H1 (cell line): ENCODE measurements at regions not wholly inside any gene's neighbourhood (a gene's known extent, or its start where the extent isn't known, plus 50 kb on each side); places are given as distances from the start of the nearest gene placed in this dataset.

ENCODE experiments used
- CTCF ChIA-PET: fragments of 300-600 bp; sonication (Branson Sonifier 250); formaldehyde crosslinking; loops from one replicate; lab custom pipeline; 2021; ENCODE audit not compliant: partially characterized antibody; lab: Charles Lee
- POLR2A ChIA-PET: fragments of 300-600 bp; sonication (Branson Sonifier 250); formaldehyde crosslinking; loops from one replicate; lab custom pipeline; 2021; ENCODE audit warnings: inconsistent platforms; ENCODE audit not compliant: partially characterized antibody; lab: Charles Lee
- DNase-seq, 2 experiments: peaks; one replicate each; pipeline versions ENCODE4 v3.0.0 to v3.0.0-alpha.2; 2010 to 2022; ENCODE audit warnings: low spot score in 2 of 2, low read depth in 1 of 2, mixed read lengths in 1 of 2
- FAIRE-seq: peaks from 2 replicates; lab custom pipeline; 2011; peaks lifted over from hg19 to GRCh38; lab: Jason Lieb, UNC
- H2AFZ ChIP-seq: 2 replicates; pipeline ENCODE4 v1.8.1; 2012; ENCODE audit warnings: low read length, inconsistent platforms
- H2AK5ac ChIP-seq: 2 replicates; pipeline ENCODE4 v1.6.1; 2013; ENCODE audit warnings: low read depth, low read length
- H2BK120ac ChIP-seq: replicated peaks from 2 replicates; pipeline ENCODE3; 2013; ENCODE audit warnings: low read depth, low read length, inconsistent platforms
- H2BK12ac ChIP-seq: 2 replicates; pipeline ENCODE4 v1.6.1; 2013; ENCODE audit warnings: low read depth, low read length
- H2BK15ac ChIP-seq: 2 replicates; pipeline ENCODE4 v1.6.1; 2013; ENCODE audit warnings: low read length
- H2BK20ac ChIP-seq: 2 replicates; pipeline ENCODE4 v1.6.1; 2013; ENCODE audit warnings: low read length
- H2BK5ac ChIP-seq: 2 replicates; pipeline ENCODE4 v1.6.1; 2013; ENCODE audit warnings: low read depth, low read length
- H3K14ac ChIP-seq: 2 replicates; pipeline ENCODE4 v1.6.1; 2013; ENCODE audit warnings: inconsistent platforms; ENCODE audit not compliant: insufficient read length
- H3K18ac ChIP-seq: 2 replicates; pipeline ENCODE4 v1.6.1; 2013; ENCODE audit warnings: low read length; ENCODE audit errors: extremely low read depth
- H3K23ac ChIP-seq: 2 replicates; pipeline ENCODE4 v1.6.1; 2013; ENCODE audit warnings: inconsistent platforms; ENCODE audit not compliant: insufficient read length
- H3K23me2 ChIP-seq: 2 replicates; pipeline ENCODE4 v1.6.1; 2013; ENCODE audit warnings: low read depth, low read length
- H3K27ac ChIP-seq: 2 replicates; pipeline ENCODE4 v1.6.1; 2011; ENCODE audit warnings: low read depth, low read length, inconsistent platforms
- H3K27me3 ChIP-seq, 4 experiments: replicated peaks in 1 of 4; 1 replicate in 1 of 4; 2 replicates in 3 of 4; pipeline versions ENCODE4 v1.6.1 to v1.8.1; 2011 to 2013; ENCODE audit warnings: low read length in 3 of 4, mild to moderate bottlenecking in 3 of 4, inconsistent platforms in 2 of 4, mixed read lengths in 2 of 4, moderate library complexity in 1 of 4; ENCODE audit not compliant: control insufficient read depth in 3 of 4, insufficient read depth in 3 of 4; ENCODE audit errors: extremely low read depth in 1 of 4
- H3K36me3 ChIP-seq, 4 experiments: 2 replicates each; pipeline versions ENCODE4 v1.6.1 to v1.8.1; 2011 to 2013; ENCODE audit warnings: mild to moderate bottlenecking in 4 of 4, low read length in 3 of 4, moderate library complexity in 2 of 4, control low read depth in 1 of 4, inconsistent platforms in 1 of 4; ENCODE audit not compliant: insufficient read depth in 4 of 4, control insufficient read depth in 2 of 4
- H3K4ac ChIP-seq: replicated peaks from 2 replicates; pipeline ENCODE3; 2013; ENCODE audit warnings: low read length, low read depth, mixed read lengths, inconsistent platforms; ENCODE audit not compliant: insufficient read length
- H3K4me1 ChIP-seq, 4 experiments: replicated peaks in 1 of 4; 1 replicate in 1 of 4; 2 replicates in 3 of 4; pipeline versions ENCODE4 v1.6.1 to v1.8.1; 2011 to 2013; ENCODE audit warnings: low read length in 3 of 4, inconsistent platforms in 2 of 4, mixed read lengths in 1 of 4; ENCODE audit not compliant: insufficient read depth in 4 of 4, control insufficient read depth in 3 of 4
- H3K4me2 ChIP-seq, 2 experiments: 2 replicates each; pipeline versions ENCODE4 v1.6.1 to v1.8.1; 2011 to 2013; ENCODE audit warnings: low read depth in 2 of 2, low read length in 2 of 2, control low read depth in 1 of 2, inconsistent platforms in 1 of 2, mild to moderate bottlenecking in 1 of 2; ENCODE audit not compliant: insufficient read depth in 1 of 2
- H3K4me3 ChIP-seq, 4 experiments: fragments of 200-600, 300-600 bp in 1 of 4; sonication (generic), shearing (Covaris generic), sonication (Bioruptor Twin) in 1 of 4; 2 replicates each; pipeline versions ENCODE4 v1.5.1 to v1.8.1; 2011 to 2016; ENCODE audit warnings: low read length in 4 of 4, low read depth in 3 of 4, control low read depth in 2 of 4, inconsistent platforms in 2 of 4, mild to moderate bottlenecking in 2 of 4, mixed read lengths in 1 of 4, moderate library complexity in 1 of 4; ENCODE audit not compliant: insufficient read depth in 2 of 4; ENCODE audit errors: extremely low read depth in 1 of 4
- H3K56ac ChIP-seq: replicated peaks from 2 replicates; pipeline ENCODE3; 2013; ENCODE audit warnings: low read depth, mild to moderate bottlenecking, mixed read lengths, low read length, inconsistent platforms; ENCODE audit not compliant: insufficient read length
- H3K79me1 ChIP-seq: 2 replicates; pipeline ENCODE4 v1.6.1; 2013; ENCODE audit warnings: low read depth, low read length, control low read depth
- H3K79me2 ChIP-seq, 2 experiments: 2 replicates each; pipeline versions ENCODE4 v1.6.1 to v1.8.1; 2012 to 2013; ENCODE audit warnings: low read length in 2 of 2, mild to moderate bottlenecking in 2 of 2, inconsistent platforms in 1 of 2; ENCODE audit not compliant: insufficient read depth in 2 of 2, control insufficient read depth in 1 of 2
- H3K9ac ChIP-seq, 4 experiments: replicated peaks in 1 of 4; 1 replicate in 1 of 4; 2 replicates in 3 of 4; pipeline versions ENCODE4 v1.6.1 to v1.8.1; 2011 to 2013; ENCODE audit warnings: low read depth in 3 of 4, low read length in 3 of 4, control low read depth in 2 of 4, mild to moderate bottlenecking in 2 of 4, moderate library complexity in 2 of 4, inconsistent platforms in 1 of 4; ENCODE audit errors: extremely low read depth in 1 of 4
- H3K9me3 ChIP-seq, 2 experiments: 2 replicates each; pipeline versions ENCODE4 v1.6.1 to v1.8.1; 2012 to 2013; ENCODE audit warnings: mild to moderate bottlenecking in 2 of 2, moderate library complexity in 2 of 2, control low read depth in 1 of 2, inconsistent platforms in 1 of 2, low read depth in 1 of 2, low read length in 1 of 2, mixed read lengths in 1 of 2; ENCODE audit not compliant: insufficient read depth in 2 of 2
- H4K20me1 ChIP-seq, 2 experiments: replicated peaks in 1 of 2; 2 replicates each; pipeline versions ENCODE3 to v1.8.1; 2011 to 2013; ENCODE audit warnings: inconsistent platforms in 2 of 2, low read length in 2 of 2, mild to moderate bottlenecking in 1 of 2; ENCODE audit not compliant: insufficient read depth in 2 of 2, control insufficient read depth in 1 of 2
- H4K5ac ChIP-seq: 2 replicates; pipeline ENCODE4 v1.6.1; 2013; ENCODE audit warnings: low read length, low read depth, mixed read lengths, inconsistent platforms; ENCODE audit not compliant: insufficient read length
- H4K8ac ChIP-seq: 2 replicates; pipeline ENCODE4 v1.8.0; 2013; ENCODE audit warnings: mild to moderate bottlenecking, moderate library complexity, low read length, inconsistent platforms; ENCODE audit not compliant: insufficient read depth; ENCODE audit errors: extremely low read depth
- H4K91ac ChIP-seq: replicated peaks from 2 replicates; pipeline ENCODE3; 2013; ENCODE audit warnings: low read length, mixed read lengths, inconsistent platforms; ENCODE audit not compliant: insufficient read length
- TEAD4 ChIP-seq: IDR thresholded peaks from 2 replicates; pipeline ENCODE4 v1.6.1; 2012; ENCODE audit warnings: low read depth, low read length, inconsistent platforms, mixed read lengths
- TF ChIP-seq, protein P1 (sequence below): fragments of 300-600 bp; sonication (generic); IDR thresholded peaks from 2 replicates; pipeline ENCODE4 v1.7.1; 2012; ENCODE audit warnings: low read length, moderate library complexity, mild to moderate bottlenecking, inconsistent platforms; ENCODE audit not compliant: insufficient replicate concordance

DNA sequence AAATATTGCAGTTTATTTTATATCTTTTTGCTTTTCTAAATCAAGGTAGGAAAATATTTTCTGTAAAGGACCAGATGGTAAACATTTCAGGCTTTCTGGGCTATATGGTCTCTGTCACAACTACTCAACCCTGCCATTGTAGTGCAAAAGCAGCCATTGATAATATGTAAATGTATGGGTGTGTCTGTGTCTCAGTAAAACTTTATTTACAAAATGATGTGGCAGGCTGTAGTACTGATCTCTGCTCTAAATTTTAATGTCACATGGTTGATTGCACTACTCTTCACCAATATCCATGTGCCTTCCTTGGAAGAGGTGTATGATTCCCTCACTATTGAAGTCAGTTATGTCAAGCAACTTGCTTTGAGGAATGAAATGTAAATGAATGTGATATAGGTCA, 175.0 kb downstream of the GOLIM4 start:
- Histone ChIP-seq H3K23me2 (no peaks in the 10 kb centered on the region), H2BK20ac (no peak overlapping the region), H3K4me1 (no peaks in the 10 kb centered on the region; a peak in 1 of 7 replicates), H2AFZ (no peak overlapping the region), H2AK5ac (no peak overlapping the region), H3K79me2 (no peaks in the 10 kb centered on the region), H3K36me3 (no peaks in the 10 kb centered on the region), H3K4ac (no peak overlapping the region), H3K27me3 (no peaks in the 10 kb centered on the region), H3K9me3 (no peaks in the 10 kb centered on the region), H2BK12ac (no peak overlapping the region), H3K27ac (no peak overlapping the region), H3K14ac (no peak overlapping the region), H3K23ac (no peak overlapping the region), H2BK120ac (no peak overlapping the region), H3K9ac (no peak overlapping the region), H3K4me3 (no peak overlapping the region), H3K4me2 (no peak overlapping the region), H2BK15ac (no peak overlapping the region), H4K5ac (no peak overlapping the region), H3K18ac (no peak overlapping the region), H4K91ac (no peak overlapping the region), H3K56ac (no peak overlapping the region), H2BK5ac (no peak overlapping the region), H3K79me1 (no peaks in the 10 kb centered on the region), H4K20me1 (no peaks in the 10 kb centered on the region), H4K8ac (no peak overlapping the region)
- CTCF ChIA-PET: interaction anchor here (1.5 to 1.8 kb wide), 2 partner anchors 13 to 540 kb away, joined by 4 to 7 read pairs; partner anchors contain the start of gene ZBBX
- DNase-seq: no peak
- no peak for FAIRE-seq
- POLR2A ChIA-PET: no interaction called here
- no peak for TF ChIP-seq TEAD4
- TF ChIP-seq, protein P1, sequence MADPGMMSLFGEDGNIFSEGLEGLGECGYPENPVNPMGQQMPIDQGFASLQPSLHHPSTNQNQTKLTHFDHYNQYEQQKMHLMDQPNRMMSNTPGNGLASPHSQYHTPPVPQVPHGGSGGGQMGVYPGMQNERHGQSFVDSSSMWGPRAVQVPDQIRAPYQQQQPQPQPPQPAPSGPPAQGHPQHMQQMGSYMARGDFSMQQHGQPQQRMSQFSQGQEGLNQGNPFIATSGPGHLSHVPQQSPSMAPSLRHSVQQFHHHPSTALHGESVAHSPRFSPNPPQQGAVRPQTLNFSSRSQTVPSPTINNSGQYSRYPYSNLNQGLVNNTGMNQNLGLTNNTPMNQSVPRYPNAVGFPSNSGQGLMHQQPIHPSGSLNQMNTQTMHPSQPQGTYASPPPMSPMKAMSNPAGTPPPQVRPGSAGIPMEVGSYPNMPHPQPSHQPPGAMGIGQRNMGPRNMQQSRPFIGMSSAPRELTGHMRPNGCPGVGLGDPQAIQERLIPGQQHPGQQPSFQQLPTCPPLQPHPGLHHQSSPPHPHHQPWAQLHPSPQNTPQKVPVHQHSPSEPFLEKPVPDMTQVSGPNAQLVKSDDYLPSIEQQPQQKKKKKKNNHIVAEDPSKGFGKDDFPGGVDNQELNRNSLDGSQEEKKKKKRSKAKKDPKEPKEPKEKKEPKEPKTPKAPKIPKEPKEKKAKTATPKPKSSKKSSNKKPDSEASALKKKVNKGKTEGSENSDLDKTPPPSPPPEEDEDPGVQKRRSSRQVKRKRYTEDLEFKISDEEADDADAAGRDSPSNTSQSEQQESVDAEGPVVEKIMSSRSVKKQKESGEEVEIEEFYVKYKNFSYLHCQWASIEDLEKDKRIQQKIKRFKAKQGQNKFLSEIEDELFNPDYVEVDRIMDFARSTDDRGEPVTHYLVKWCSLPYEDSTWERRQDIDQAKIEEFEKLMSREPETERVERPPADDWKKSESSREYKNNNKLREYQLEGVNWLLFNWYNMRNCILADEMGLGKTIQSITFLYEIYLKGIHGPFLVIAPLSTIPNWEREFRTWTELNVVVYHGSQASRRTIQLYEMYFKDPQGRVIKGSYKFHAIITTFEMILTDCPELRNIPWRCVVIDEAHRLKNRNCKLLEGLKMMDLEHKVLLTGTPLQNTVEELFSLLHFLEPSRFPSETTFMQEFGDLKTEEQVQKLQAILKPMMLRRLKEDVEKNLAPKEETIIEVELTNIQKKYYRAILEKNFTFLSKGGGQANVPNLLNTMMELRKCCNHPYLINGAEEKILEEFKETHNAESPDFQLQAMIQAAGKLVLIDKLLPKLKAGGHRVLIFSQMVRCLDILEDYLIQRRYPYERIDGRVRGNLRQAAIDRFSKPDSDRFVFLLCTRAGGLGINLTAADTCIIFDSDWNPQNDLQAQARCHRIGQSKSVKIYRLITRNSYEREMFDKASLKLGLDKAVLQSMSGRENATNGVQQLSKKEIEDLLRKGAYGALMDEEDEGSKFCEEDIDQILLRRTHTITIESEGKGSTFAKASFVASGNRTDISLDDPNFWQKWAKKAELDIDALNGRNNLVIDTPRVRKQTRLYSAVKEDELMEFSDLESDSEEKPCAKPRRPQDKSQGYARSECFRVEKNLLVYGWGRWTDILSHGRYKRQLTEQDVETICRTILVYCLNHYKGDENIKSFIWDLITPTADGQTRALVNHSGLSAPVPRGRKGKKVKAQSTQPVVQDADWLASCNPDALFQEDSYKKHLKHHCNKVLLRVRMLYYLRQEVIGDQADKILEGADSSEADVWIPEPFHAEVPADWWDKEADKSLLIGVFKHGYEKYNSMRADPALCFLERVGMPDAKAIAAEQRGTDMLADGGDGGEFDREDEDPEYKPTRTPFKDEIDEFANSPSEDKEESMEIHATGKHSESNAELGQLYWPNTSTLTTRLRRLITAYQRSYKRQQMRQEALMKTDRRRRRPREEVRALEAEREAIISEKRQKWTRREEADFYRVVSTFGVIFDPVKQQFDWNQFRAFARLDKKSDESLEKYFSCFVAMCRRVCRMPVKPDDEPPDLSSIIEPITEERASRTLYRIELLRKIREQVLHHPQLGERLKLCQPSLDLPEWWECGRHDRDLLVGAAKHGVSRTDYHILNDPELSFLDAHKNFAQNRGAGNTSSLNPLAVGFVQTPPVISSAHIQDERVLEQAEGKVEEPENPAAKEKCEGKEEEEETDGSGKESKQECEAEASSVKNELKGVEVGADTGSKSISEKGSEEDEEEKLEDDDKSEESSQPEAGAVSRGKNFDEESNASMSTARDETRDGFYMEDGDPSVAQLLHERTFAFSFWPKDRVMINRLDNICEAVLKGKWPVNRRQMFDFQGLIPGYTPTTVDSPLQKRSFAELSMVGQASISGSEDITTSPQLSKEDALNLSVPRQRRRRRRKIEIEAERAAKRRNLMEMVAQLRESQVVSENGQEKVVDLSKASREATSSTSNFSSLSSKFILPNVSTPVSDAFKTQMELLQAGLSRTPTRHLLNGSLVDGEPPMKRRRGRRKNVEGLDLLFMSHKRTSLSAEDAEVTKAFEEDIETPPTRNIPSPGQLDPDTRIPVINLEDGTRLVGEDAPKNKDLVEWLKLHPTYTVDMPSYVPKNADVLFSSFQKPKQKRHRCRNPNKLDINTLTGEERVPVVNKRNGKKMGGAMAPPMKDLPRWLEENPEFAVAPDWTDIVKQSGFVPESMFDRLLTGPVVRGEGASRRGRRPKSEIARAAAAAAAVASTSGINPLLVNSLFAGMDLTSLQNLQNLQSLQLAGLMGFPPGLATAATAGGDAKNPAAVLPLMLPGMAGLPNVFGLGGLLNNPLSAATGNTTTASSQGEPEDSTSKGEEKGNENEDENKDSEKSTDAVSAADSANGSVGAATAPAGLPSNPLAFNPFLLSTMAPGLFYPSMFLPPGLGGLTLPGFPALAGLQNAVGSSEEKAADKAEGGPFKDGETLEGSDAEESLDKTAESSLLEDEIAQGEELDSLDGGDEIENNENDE: no peak
